K562 (cell line): ENCODE measurements at regions not wholly inside any gene's neighbourhood (a gene's known extent, or its start where the extent isn't known, plus 50 kb on each side); places are given as distances from the start of the nearest gene placed in this dataset.

Experiments used
- ATAC-seq: fragments of 200-7000 bp; cut with Tn5 transposase; 3 replicates; pipeline ENCODE4 v1.9.1; 2020; ENCODE audit warnings: moderate library complexity
- BruUV-seq: library from RNA; stranded (reverse); fragments of 400-500 nt; replicated peaks from 2 replicates; lab custom pipeline; 2021; lab: Mats Ljungman, UMichigan
- CTCF ChIA-PET: fragments of 300-600 bp; formaldehyde crosslinking; extraction: SDS; loops from one replicate; lab custom pipeline; 2021; ENCODE audit warnings: low intra/inter-chr PET ratio; lab: Yijun Ruan, JAX
- POLR2A ChIA-PET: fragments of 300-600, 350-650 bp; sonication (Branson Sonifier 250); formaldehyde crosslinking; extraction: SDS; loops from one replicate; lab custom pipeline; 2021; ENCODE audit warnings: antibody characterized with exemption, inconsistent platforms; lab: Yijun Ruan, JAX
- DNase-seq, 4 experiments: peaks; one replicate each; pipeline versions ENCODE4 v3.0.0 to v3.0.0-alpha.2; 2011 to 2018; ENCODE audit warnings: low spot score in 3 of 4, mixed read lengths in 3 of 4; ENCODE audit errors: extremely low read depth in 1 of 4
- FAIRE-seq: peaks from 2 replicates; lab custom pipeline; 2011; peaks lifted over from hg19 to GRCh38; lab: Jason Lieb, UNC
- H2AFZ ChIP-seq: 2 replicates; pipeline ENCODE4 v1.6.0; 2011; ENCODE audit warnings: low read depth, low read length, control low read depth, inconsistent platforms
- H3K27ac ChIP-seq: fragments of 200-600 bp; 3 replicates; pipeline ENCODE4 v1.8.0; 2011; ENCODE audit warnings: low read depth, mild to moderate bottlenecking, control low read depth, inconsistent platforms, low read length, moderate library complexity, mixed read lengths; ENCODE audit errors: extremely low read depth
- H3K27me3 ChIP-seq, 2 experiments: fragments of 300-600 bp in 1 of 2; 2 replicates in 1 of 2; 3 replicates in 1 of 2; pipeline versions ENCODE4 v1.6.0 to v1.8.0; 2011; ENCODE audit warnings: inconsistent platforms in 2 of 2, low read length in 2 of 2, mild to moderate bottlenecking in 1 of 2, mixed read lengths in 1 of 2, moderate library complexity in 1 of 2; ENCODE audit not compliant: control insufficient read depth in 2 of 2, insufficient read depth in 2 of 2
- H3K36me3 ChIP-seq: fragments of 300-600 bp; 3 replicates; pipeline ENCODE4 v1.8.0; 2011; ENCODE audit warnings: mild to moderate bottlenecking, low read length, inconsistent platforms; ENCODE audit not compliant: control insufficient read depth, insufficient read depth
- H3K4me1 ChIP-seq, 2 experiments: fragments of 200-600 bp in 1 of 2; replicated peaks in 1 of 2; 2 replicates in 1 of 2; 3 replicates in 1 of 2; pipeline versions ENCODE4 v1.5.1 to v1.8.0; 2011; ENCODE audit warnings: inconsistent platforms in 2 of 2, low read length in 2 of 2, mild to moderate bottlenecking in 1 of 2, mixed read lengths in 1 of 2, moderate library complexity in 1 of 2; ENCODE audit not compliant: control insufficient read depth in 2 of 2, insufficient read depth in 2 of 2
- H3K4me2 ChIP-seq: 2 replicates; pipeline ENCODE4 v1.6.1; 2011; ENCODE audit warnings: low read length, control low read depth, inconsistent platforms, mixed read lengths; ENCODE audit not compliant: insufficient read depth
- H3K4me3 ChIP-seq: fragments of 200-600 bp; sonication (generic), shearing (Covaris generic); 2 replicates; pipeline ENCODE4 v1.5.1; 2016; ENCODE audit warnings: control low read depth, inconsistent platforms
- H3K79me2 ChIP-seq: fragments of 200-600 bp; 3 replicates; pipeline ENCODE4 v1.8.0; 2011; ENCODE audit warnings: low read length, inconsistent platforms; ENCODE audit not compliant: control insufficient read depth, insufficient read depth
- H3K9ac ChIP-seq, 2 experiments: 2 replicates each; pipeline versions ENCODE4 v1.6.0 to v1.6.1; 2011; ENCODE audit warnings: low read depth in 2 of 2, low read length in 2 of 2, control low read depth in 1 of 2, inconsistent platforms in 1 of 2, mild to moderate bottlenecking in 1 of 2, mixed read lengths in 1 of 2; ENCODE audit not compliant: insufficient read depth in 1 of 2
- H3K9me1 ChIP-seq: one replicate; pipeline ENCODE4 v1.6.0; 2011; ENCODE audit warnings: inconsistent platforms, mild to moderate bottlenecking, low read length, moderate library complexity; ENCODE audit not compliant: control insufficient read depth, insufficient read depth
- H3K9me3 ChIP-seq: replicated peaks from 2 replicates; pipeline ENCODE4 v1.5.1; 2011; ENCODE audit warnings: low read depth, low read length, inconsistent platforms; ENCODE audit not compliant: control insufficient read depth, insufficient read depth
- H4K20me1 ChIP-seq: replicated peaks from 2 replicates; pipeline ENCODE4 v1.6.1; 2011; ENCODE audit warnings: low read length, inconsistent platforms, mixed read lengths; ENCODE audit not compliant: control insufficient read depth, insufficient read depth
- ARNT ChIP-seq, 2 experiments: fragments of 450-650 bp; IDR thresholded peaks; 2 replicates each; pipeline ENCODE4 v1.6.1; 2016; ENCODE audit warnings: mild to moderate bottlenecking in 1 of 2
- CBFA2T3 ChIP-seq: fragments of 450-650 bp; IDR thresholded peaks from 2 replicates; pipeline ENCODE4 v1.6.1; 2017
- HDAC2 ChIP-seq: fragments of 450-650 bp; IDR thresholded peaks from 2 replicates; pipeline ENCODE4 v1.6.1; 2016; ENCODE audit warnings: mild to moderate bottlenecking
- MTA1 ChIP-seq: fragments of 450-650 bp; IDR thresholded peaks from 2 replicates; pipeline ENCODE4 v1.6.1; 2017; ENCODE audit warnings: borderline replicate concordance
- RBM17 ChIP-seq: fragments of 200-400 bp; formaldehyde crosslinking; IDR thresholded peaks from 2 replicates; pipeline ENCODE4 v1.6.1; 2017; ENCODE audit warnings: low read depth, mild to moderate bottlenecking, low read length, borderline replicate concordance
- ZC3H8 ChIP-seq: fragments of 450-650 bp; IDR thresholded peaks from 2 replicates; pipeline ENCODE4 v1.6.1; 2017
- ZFPM2 ChIP-seq: fragments of 250-450 bp; sonication (Bioruptor Pico); IDR thresholded peaks from 2 replicates; pipeline ENCODE4 v1.5.1; 2022; ENCODE audit warnings: mild to moderate bottlenecking
- ZNF217 ChIP-seq: sonication (generic); formaldehyde crosslinking; IDR thresholded peaks from 2 replicates; pipeline ENCODE4 v1.8.0; 2022; ENCODE audit warnings: mild to moderate bottlenecking, missing genetic modification reagents
- WGBS: fragments of 100-300 bp; shearing (Covaris generic); methylation state at CpG from one replicate; pipeline ENCODE4 v1.1.6; 2016; ENCODE audit warnings: low coverage, mixed read lengths; ENCODE audit not compliant: insufficient coverage; ENCODE audit errors: missing lambda C conversion rate; 5-methylcytosine and 5-hydroxymethylcytosine counted together
- in situ Hi-C: fragments of 300-500 bp; cut with MboI; formaldehyde crosslinking; loops from 4 replicates; pipeline ENCODE4 v1.15.0; 2018; ENCODE audit warnings: inconsistent platforms, mixed read lengths
- intact Hi-C: fragments of 100-400 bp; cut with micrococcal nuclease; formaldehyde crosslinking; loops from 2 replicates; pipeline ENCODE4 v1.14.2; 2022
- TF ChIP-seq, protein P1 (sequence below): sonication (generic); formaldehyde crosslinking; IDR thresholded peaks from 2 replicates; pipeline ENCODE4 v1.8.0; 2022; ENCODE audit warnings: mild to moderate bottlenecking, missing genetic modification reagents

DNA sequence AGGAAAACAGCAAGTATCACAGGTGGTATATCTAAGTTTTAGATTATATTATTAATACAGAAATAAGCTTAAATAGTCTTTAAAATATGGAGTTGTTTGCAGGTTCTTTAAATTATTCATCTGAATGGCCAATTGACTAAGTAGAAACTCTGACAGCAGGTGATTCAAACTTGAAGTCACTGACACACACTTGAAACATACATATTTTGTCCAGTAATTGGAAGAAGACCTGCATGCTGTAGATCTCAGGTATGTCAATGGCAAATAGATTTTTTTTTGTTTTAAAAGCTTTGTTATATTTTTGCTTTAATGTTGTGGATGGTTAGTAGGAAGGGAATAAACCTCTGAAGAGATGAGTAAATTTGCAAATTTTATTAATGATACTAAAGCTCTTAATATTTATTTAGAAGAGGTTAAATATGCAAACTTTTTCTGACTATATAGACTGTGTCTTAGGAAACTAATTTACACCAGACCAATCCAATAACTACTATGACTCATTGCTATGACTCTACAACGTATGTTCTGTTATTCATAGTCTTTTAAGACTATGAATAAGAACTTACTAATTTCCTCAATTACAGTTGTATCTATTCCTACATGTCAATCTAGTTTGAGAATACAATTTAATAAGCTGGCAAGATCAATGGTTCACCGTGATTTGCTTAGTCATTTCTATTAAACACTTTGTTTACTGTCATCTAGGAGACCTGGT lies 53.9 kb upstream of the RORB start:
- H3K9me3 ChIP-seq, result no peaks in the 10 kb centered on the region
- no peaks in the 10 kb centered on the region for H3K9me1 ChIP-seq
- BruUV-seq, result no TSS peak
- no peak overlapping the region for H2AFZ ChIP-seq
- no peak for TF ChIP-seq RBM17
- no peak for TF ChIP-seq ARNT (IDR thresholded peaks at IDR 0.05)
- TF ChIP-seq CBFA2T3, result no peak
- TF ChIP-seq HDAC2, result no peak
- no peak for TF ChIP-seq ZNF217
- TF ChIP-seq ZC3H8, result no peak
- no peak for TF ChIP-seq ZFPM2 (CRISPR knock-in tag)
- TF ChIP-seq MTA1, result no peak
- TF ChIP-seq, protein P1, sequence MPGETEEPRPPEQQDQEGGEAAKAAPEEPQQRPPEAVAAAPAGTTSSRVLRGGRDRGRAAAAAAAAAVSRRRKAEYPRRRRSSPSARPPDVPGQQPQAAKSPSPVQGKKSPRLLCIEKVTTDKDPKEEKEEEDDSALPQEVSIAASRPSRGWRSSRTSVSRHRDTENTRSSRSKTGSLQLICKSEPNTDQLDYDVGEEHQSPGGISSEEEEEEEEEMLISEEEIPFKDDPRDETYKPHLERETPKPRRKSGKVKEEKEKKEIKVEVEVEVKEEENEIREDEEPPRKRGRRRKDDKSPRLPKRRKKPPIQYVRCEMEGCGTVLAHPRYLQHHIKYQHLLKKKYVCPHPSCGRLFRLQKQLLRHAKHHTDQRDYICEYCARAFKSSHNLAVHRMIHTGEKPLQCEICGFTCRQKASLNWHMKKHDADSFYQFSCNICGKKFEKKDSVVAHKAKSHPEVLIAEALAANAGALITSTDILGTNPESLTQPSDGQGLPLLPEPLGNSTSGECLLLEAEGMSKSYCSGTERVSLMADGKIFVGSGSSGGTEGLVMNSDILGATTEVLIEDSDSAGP (CRISPR knock-in tag), result no peak
- TF ChIP-seq, all 486 proteins: peak for 0
- H3K4me1 ChIP-seq, result no peaks in the 10 kb centered on the region
- in situ Hi-C loops (no loop called here), intact Hi-C loops (no loop called here)
- no peak overlapping the region for H3K4me3 ChIP-seq
- H3K9ac ChIP-seq, result no peak overlapping the region
- no peaks in the 10 kb centered on the region for H3K36me3 ChIP-seq
- no peak overlapping the region for H3K27ac ChIP-seq
- ChIA-PET POLR2A (no interaction called here), CTCF (no interaction called here)
- no peaks in the 10 kb centered on the region for H3K27me3 ChIP-seq
- ATAC-seq, result no peak
- no peak for DNase-seq
- H3K4me2 ChIP-seq, result no peak overlapping the region
- no peaks in the 10 kb centered on the region for H4K20me1 ChIP-seq
- H3K79me2 ChIP-seq, result no peaks in the 10 kb centered on the region
- 0% methylated on average over 2 of the region's 2 CpGs for WGBS
- FAIRE-seq, result no peak
